Caki2 (cell line): ENCODE measurements at regions not wholly inside any gene's neighbourhood (a gene's known extent, or its start where the extent isn't known, plus 50 kb on each side); places are given as distances from the start of the nearest gene placed in this dataset.
A peak's percentile ranks its signal among the peaks of the same experiment; 100 is the strongest.
"Not testable (repeated sequence)": the region's sequence is repeated elsewhere in the genome, so short reads cannot be mapped to it uniquely, and the experiment has no call there.

Experiments
- DNase-seq: peaks from one replicate; pipeline ENCODE4 v3.0.0-alpha.2; 2015; ENCODE audit warnings: low read depth
- in situ Hi-C: cut with HindIII; loops from 2 replicates; pipeline ENCODE4 v1.10.0; 2016; ENCODE audit warnings: low sequenced_read_pairs, low pct_unique_long_range_greater_than_20kb, mixed read lengths

DNA sequence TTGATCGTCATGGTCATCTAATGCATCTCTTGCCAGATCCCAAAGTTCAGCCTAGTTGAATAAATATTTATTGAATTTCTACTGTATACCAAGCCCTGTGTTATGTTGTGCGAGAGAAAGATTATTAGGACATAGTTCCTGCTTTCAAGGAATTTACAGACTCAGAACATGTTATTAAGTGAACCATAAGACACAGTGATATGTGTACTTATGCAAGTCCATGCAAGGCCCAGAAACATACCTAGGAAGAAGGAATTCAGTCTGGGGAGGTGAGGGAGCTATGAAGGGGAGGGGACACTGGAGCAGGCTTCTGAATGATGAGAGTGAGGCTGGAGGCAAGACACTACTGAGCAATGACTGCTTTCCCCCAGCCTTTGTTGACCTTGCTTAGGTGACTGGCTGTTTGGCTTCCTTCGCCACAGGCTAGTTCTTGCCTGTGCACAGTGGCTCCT, 81.4 kb downstream of the ACAA2 start:
- in situ Hi-C loops, result no loop called here
- no peak for DNase-seq

GRCh38 chr18:49731421-49731841, 81.9 kb downstream of the ACAA2 start:
- in situ Hi-C loops, result no loop called here
- DNase-seq, result no peak

GRCh38 chr18:49730951-49731391, 82.4 kb downstream of the ACAA2 start:
- no peak for DNase-seq
- in situ Hi-C loops, result no loop called here

DNA sequence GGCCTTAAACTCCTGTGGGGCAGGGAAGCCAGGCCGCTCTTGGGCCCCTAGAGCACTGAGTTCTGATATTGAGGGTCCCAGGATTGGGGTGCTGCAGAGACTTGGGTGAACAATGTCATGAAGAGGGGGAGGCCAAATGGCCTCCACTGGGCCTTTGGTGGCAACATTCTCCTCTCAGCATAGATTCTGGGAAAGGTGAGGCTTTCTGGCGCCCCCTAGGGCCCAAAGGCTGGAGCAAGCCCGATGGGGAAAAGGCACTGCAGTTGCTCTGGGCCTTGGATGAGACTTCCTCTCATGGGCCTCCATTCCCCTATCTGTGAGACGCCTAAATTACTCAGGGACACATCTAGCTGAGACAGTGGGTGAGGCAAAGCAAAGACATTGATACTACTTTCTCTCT, 84.8 kb downstream of the ACAA2 start:
- in situ Hi-C loops, result no loop called here
- no peak for DNase-seq

DNA sequence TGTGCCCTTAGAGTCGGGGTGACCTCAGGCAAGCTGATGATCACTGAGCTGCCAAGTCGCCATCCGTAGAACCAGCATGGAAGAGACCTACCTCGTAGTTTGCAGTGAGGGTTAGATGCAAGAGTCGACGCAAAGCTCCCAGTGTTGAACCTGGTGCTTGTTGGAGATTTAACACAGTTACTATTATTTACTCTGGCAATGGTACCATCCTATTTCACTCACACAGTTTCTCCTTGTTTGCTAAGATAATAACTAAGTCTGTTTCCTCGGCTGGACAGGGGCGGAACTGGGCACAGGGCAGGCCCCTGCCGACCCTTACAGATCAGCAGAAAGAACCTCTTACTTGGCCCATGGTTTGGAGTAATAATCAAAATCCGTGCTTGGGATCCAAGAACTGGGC, 85.5 kb downstream of the ACAA2 start:
- in situ Hi-C loops, result no loop called here
- DNase-seq, result no peak

DNA sequence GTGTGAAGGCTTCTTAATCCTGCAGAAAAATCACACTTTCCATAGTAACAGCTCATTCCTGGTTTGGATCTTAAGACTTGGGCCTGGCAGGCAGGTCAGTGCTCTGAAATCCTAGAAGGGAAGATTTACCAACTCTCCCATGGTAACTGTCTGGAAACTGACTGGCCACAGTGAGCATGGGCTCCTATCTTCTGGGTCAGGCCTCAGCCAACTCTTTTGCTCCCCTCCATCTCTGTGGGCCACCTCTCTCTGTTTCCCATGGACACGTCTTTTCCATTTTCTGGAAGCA, 86.7 kb downstream of the ACAA2 start:
- in situ Hi-C loops, result no loop called here
- no peak for DNase-seq

GRCh38 chr18:49725809-49726674, 87.3 kb downstream of the ACAA2 start:
- in situ Hi-C loops, result no loop called here
- peak; percentile 55 for DNase-seq

DNA sequence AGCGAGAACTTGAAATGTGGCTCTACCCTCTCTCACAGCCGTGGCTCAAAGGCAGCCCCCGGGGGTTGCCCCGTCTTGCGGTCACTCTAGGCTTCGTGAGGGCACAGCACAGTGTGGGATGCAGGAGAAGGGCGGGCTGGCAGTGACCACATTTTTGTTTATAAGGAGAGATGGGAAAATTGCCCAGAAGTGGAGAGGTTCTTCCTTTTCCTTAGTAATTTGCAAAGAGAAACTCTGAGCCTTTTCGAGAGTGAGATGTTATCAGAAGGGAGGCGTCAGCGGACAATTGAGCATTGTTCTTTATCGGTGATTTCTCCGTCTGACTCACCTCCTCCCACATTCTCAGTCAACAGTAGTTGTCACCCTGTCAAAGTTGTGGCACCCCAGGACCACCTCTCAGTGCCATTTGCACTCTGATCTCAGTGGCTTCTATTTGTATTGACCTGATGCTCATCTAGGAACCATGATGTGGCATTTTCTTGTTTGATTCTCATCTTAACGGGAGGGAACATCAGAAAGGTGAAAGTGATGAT, 89.6 kb downstream of the ACAA2 start:
- in situ Hi-C loops, result no loop called here
- peak; percentile 74 for DNase-seq

DNA sequence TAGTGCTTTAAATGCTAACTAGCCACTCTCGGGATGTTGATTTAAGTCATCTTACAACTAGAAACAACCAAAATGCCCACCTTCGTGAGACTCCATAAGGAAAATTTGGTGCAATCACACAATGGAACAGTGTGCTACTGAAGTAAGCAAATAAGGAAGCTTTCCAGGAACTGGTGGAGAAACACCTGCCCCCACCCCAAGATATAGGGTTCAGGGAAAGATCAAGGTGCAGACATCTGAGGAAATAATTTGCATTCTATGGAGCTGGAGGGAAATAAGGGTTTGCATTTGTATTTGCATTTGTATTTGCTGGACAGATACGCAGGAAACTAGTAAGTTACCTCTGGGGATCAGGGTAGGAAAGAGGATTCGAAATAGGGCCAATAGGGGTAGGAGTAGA, 90.9 kb downstream of the ACAA2 start:
- no peak for DNase-seq
- in situ Hi-C loops, result no loop called here

GRCh38 chr18:49721981-49722380, 91.4 kb downstream of the ACAA2 start:
- in situ Hi-C loops, result no loop called here
- DNase-seq, result no peak

- in situ Hi-C loops, DNase-seq: not testable (repeated sequence)
Observed at GRCh38 chr18:49720944-49721343, 92.4 kb downstream of the ACAA2 start.

GRCh38 chr18:49717617-49718016, 95.7 kb downstream of the ACAA2 start:
- no peak for DNase-seq
- in situ Hi-C loops, result no loop called here

DNA sequence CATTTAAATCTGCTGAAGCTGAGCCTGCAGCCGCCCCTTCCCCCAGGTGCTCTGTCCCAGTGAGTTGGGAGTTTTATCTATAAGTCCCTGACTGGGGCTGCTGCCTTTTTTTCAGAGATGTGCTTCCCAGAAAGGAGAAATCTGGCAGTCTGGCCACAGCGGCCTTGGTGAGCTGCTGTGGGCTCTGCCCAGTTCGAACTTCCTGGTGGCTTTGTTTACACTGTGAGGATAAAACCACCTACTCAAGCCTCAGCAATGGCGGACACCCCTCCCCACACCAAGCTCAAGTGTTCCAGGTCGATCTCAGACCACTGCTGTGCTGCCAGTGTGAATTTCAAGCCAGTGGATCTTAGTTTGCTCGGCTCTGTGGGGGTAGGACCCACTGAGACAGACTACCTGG, 97.3 kb downstream of the ACAA2 start:
- in situ Hi-C loops, result no loop called here
- no peak for DNase-seq

DNA sequence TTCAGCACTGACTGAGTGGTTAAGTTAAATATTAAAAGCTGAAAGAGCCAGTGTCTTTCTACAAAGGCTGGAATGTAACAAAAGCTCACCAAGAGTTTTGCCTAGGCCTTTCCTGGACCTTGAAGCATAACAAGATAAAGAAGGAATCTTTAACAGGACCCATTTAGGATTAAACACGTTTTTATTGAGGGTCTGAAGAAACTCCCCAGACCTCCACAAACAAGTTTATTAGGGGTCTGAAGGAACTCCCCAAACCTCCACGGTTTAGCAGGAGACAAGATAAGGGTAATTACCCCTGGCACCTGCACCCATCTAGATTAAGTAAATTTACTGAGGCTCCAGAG, 104.0 kb downstream of the ACAA2 start:
- DNase-seq, result peak; percentile 33
- in situ Hi-C loops, result no loop called here

GRCh38 chr18:49708662-49709346, 104.5 kb downstream of the ACAA2 start:
- in situ Hi-C loops, result no loop called here
- DNase-seq, result no peak

DNA sequence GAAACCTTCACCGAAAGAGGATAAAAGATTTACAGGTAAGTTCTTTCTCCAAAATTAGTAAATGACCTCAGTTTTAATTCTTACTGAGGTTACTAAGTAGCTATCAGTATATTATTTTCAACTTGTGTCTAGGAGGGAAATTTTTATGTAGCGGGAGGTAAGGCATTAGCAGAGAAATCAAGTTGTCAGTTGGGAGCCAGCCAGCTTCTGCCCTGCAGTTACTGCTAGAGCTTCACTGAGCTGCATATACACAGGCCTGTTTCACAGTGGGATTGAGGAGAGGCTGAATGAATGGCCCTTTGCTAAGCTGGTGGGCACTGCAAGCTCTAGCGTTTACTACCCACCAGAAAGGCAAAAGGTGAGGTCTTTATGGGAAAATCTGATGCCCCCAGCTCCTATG, 105.7 kb downstream of the ACAA2 start:
- in situ Hi-C loops, result no loop called here
- DNase-seq, result no peak

DNA sequence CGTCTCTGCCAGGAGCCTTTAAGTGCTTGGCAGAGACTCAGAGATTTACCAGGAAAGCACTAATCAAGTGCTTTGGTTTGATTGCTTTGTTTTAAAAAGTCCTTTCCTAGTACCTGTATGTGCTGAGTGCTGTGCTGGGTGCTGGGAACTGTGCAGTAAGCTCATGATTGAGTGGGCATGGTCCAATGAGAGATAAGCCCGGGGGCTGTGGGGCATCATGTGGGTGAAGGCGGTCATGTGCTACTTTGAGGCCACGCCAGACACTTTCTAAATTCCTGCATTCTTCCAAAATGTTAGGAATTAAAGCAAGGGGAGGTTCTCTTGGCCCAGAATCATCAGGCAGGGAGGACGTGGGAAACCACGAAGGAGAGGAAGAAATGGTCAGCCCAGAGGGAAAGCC, 109.0 kb downstream of the ACAA2 start:
- DNase-seq, result no peak
- in situ Hi-C loops, result no loop called here

GRCh38 chr18:49701190-49701589, 112.1 kb downstream of the ACAA2 start:
- in situ Hi-C loops, result no loop called here
- no peak for DNase-seq

- in situ Hi-C loops, result no loop called here
Observed at GRCh38 chr18:49699303-49699702, 114.0 kb downstream of the ACAA2 start.

More at GRCh38 chr18:49699303-49699702, 114.0 kb downstream of the ACAA2 start:
- no peak for DNase-seq
